ENCODE measurements at regions not wholly inside any gene's neighbourhood (a gene's known extent, or its start where the extent isn't known, plus 50 kb on each side); places are given as distances from the start of the nearest gene placed in this dataset.

- H3K27ac Mint-ChIP-seq: no peak overlapping the region
- no peak overlapping the region for H3K4me3 Mint-ChIP-seq
- peaks cover 14 to 30% of the 10 kb centered on the region in 2 donors for H3K9me3 Mint-ChIP-seq
- H3K4me1 Mint-ChIP-seq (ENCODE audit: low read depth in 2 of 2): no peaks in the 10 kb centered on the region
- no peaks in the 10 kb centered on the region for H3K27me3 Mint-ChIP-seq
- DNase-seq (no peak), ATAC-seq (replicated peaks) (no peak)
- H3K36me3 Mint-ChIP-seq (ENCODE audit: insufficient read depth): no peaks in the 10 kb centered on the region
Observed at GRCh38 chr5:4348919-4349318, 753.3 kb downstream of the IRX1 start.

- ATAC-seq (replicated peaks): no peak
- H3K4me1 Mint-ChIP-seq (ENCODE audit: low read depth in 2 of 2): no peaks in the 10 kb centered on the region
- peaks cover 17 to 24% of the 10 kb centered on the region in 2 donors for H3K9me3 Mint-ChIP-seq
- no peak overlapping the region for H3K4me3 Mint-ChIP-seq
- H3K36me3 Mint-ChIP-seq (ENCODE audit: insufficient read depth): peaks cover 4% of the 10 kb centered on the region
- no peak overlapping the region for H3K27ac Mint-ChIP-seq
- H3K27me3 Mint-ChIP-seq: no peaks in the 10 kb centered on the region
- DNase-seq: no peak
Observed at GRCh38 chr5:4356201-4356600, 760.6 kb downstream of the IRX1 start.

- no peak overlapping the region for H3K27ac Mint-ChIP-seq
- no peak for ATAC-seq (replicated peaks)
- peaks cover 17 to 24% of the 10 kb centered on the region in 2 donors for H3K9me3 Mint-ChIP-seq
- H3K36me3 Mint-ChIP-seq (ENCODE audit: insufficient read depth): peaks cover 4% of the 10 kb centered on the region
- no peak for DNase-seq
- H3K4me1 Mint-ChIP-seq (ENCODE audit: low read depth in 2 of 2): no peaks in the 10 kb centered on the region
- no peak overlapping the region for H3K4me3 Mint-ChIP-seq
- no peaks in the 10 kb centered on the region for H3K27me3 Mint-ChIP-seq
Observed at GRCh38 chr5:4359847-4360246, 764.2 kb downstream of the IRX1 start.

DNA sequence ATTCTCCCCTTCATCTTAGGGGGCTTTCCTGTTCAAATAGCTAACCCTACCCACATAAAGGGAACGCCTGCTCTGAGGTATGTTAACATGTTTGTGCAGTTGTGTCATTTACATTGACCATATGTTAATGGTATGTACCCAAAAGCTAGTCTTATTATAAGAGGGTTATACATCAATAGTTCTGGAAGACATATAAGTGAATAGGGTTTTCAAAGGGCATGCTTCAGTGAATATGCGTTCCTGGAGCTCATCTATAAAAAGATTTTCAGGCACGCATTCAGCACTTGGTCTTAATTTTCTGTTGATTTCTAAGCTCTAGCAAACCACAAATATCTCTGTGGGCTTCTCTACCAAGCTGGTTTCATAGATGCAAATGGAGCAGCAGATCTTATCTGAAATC is 766.1 kb downstream of the IRX1 start:
- Mint-ChIP-seq H3K27ac (no peak overlapping the region), H3K36me3 (ENCODE audit: insufficient read depth) (peaks cover 4% of the 10 kb centered on the region), H3K4me3 (no peak overlapping the region), H3K27me3 (no peaks in the 10 kb centered on the region), H3K9me3 (peaks cover 10 to 24% of the 10 kb centered on the region in 2 donors), H3K4me1 (ENCODE audit: low read depth in 2 of 2) (no peaks in the 10 kb centered on the region)
- DNase-seq (no peak), ATAC-seq (replicated peaks) (no peak)

- ATAC-seq (replicated peaks) (no peak), DNase-seq (no peak)
- peaks cover 4% of the 10 kb centered on the region for H3K36me3 Mint-ChIP-seq (ENCODE audit: insufficient read depth)
- H3K27me3 Mint-ChIP-seq: no peaks in the 10 kb centered on the region
- H3K27ac Mint-ChIP-seq: no peak overlapping the region
- peaks cover 10 to 30% of the 10 kb centered on the region in 2 donors for H3K9me3 Mint-ChIP-seq
- no peak overlapping the region for H3K4me3 Mint-ChIP-seq
- no peaks in the 10 kb centered on the region for H3K4me1 Mint-ChIP-seq (ENCODE audit: low read depth in 2 of 2)
Observed at GRCh38 chr5:4362411-4362810, 766.8 kb downstream of the IRX1 start.

GRCh38 chr5:4363045-4363444 is 767.4 kb downstream of the IRX1 start:
- H3K4me1 Mint-ChIP-seq (ENCODE audit: low read depth in 2 of 2): no peaks in the 10 kb centered on the region
- no peak overlapping the region for H3K4me3 Mint-ChIP-seq
- H3K27me3 Mint-ChIP-seq: no peaks in the 10 kb centered on the region
- DNase-seq (no peak), ATAC-seq (replicated peaks) (no peak)
- peaks cover 10 to 30% of the 10 kb centered on the region in 2 donors for H3K9me3 Mint-ChIP-seq
- H3K36me3 Mint-ChIP-seq (ENCODE audit: insufficient read depth): peaks cover 4% of the 10 kb centered on the region
- H3K27ac Mint-ChIP-seq: no peak overlapping the region

DNA sequence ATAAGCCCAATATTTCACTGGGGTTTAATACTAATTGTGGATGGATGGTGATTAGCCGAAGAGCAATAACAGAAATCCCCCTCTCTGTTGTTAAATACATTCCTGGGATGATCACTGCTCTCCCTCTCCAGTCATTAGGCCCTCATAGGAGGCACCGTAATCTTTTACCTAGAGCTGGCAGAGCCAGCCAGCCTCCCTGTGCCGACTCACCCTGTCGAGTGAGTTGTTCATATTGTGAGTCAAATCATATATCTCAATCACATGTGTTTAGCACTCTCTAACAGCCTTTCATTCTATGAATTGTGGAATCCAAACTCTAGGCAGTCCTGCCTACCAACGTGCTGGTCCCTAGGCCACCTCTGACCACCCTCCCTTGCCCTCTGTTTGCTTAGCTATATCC is 771.0 kb downstream of the IRX1 start:
- H3K27ac Mint-ChIP-seq: no peak overlapping the region
- ATAC-seq (replicated peaks) (no peak), DNase-seq (no peak)
- H3K4me1 Mint-ChIP-seq (ENCODE audit: low read depth in 2 of 2): no peaks in the 10 kb centered on the region
- H3K9me3 Mint-ChIP-seq: peaks cover 5 to 14% of the 10 kb centered on the region in 2 donors
- no peaks in the 10 kb centered on the region for H3K27me3 Mint-ChIP-seq
- H3K36me3 Mint-ChIP-seq (ENCODE audit: insufficient read depth): no peaks in the 10 kb centered on the region
- no peak overlapping the region for H3K4me3 Mint-ChIP-seq

- ATAC-seq (replicated peaks): no peak
- Mint-ChIP-seq H3K9me3 (peaks cover 9 to 20% of the 10 kb centered on the region in 2 donors), H3K27ac (no peak overlapping the region), H3K27me3 (no peaks in the 10 kb centered on the region), H3K36me3 (ENCODE audit: insufficient read depth) (no peaks in the 10 kb centered on the region), H3K4me3 (no peak overlapping the region), H3K4me1 (ENCODE audit: low read depth in 2 of 2) (no peaks in the 10 kb centered on the region)
- DNase-seq: no peak
Observed at GRCh38 chr5:4370218-4370617, 769.9 kb upstream of the ADAMTS16 start.

DNA sequence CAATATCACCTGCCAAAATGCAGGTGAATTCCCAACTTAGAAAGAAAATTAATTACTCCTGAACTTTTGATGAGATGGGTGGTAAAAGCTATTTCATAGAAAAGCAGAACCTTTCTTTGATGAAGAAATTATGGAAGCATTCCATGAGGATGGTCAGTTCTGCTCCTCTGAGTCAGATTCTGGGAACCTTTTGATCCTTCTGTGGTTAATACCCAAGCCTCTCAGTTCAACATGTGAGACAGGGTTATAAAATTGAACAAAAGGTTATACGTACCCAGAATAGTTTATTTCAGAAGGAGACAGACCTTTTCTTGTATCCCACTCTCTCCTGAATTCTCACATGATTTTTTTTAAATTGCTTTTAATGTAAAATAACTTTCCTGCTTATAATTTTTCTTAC is 767.6 kb upstream of the ADAMTS16 start:
- no peak for DNase-seq
- Mint-ChIP-seq H3K36me3 (ENCODE audit: insufficient read depth) (no peaks in the 10 kb centered on the region), H3K27me3 (no peaks in the 10 kb centered on the region), H3K27ac (no peak overlapping the region), H3K4me1 (ENCODE audit: low read depth in 2 of 2) (no peaks in the 10 kb centered on the region), H3K9me3 (peaks cover 9 to 15% of the 10 kb centered on the region in 2 donors), H3K4me3 (no peak overlapping the region)
- no peak for ATAC-seq (replicated peaks)

DNA sequence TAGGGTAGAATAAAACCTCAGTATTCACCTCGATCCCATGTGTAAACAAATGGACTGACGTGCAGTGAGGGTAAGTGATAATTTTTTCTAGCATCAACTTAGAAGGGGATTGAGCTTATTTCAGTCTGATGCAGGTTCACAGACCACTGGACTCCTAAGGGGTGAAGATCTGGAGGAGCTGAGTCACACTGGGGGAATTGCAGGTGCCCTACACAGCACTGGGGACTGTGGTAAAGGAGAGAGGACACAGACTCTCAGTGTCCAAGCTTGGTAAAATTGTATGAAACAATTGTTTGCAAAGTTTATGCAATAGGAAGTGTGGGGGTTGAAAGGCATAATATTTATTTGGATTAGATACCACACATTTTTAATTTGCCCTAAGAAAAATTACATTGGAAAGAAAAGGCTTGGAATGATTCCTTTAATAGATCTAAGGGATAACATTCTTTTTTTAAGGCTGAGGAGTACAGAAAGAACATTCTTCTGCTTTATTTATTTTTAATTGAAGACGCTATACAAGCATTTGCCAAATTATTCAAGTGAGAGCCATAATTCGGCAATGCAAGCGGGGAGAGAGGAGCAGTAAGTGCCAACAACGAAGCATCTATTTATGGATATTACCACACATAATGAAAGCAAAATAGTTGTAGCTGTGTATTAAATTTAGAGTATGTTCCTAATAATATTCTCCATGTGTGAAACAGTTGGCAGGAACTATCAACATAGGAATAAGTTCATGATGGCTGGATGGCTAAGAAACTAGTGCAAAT is 766.9 kb upstream of the ADAMTS16 start:
- H3K36me3 Mint-ChIP-seq (ENCODE audit: insufficient read depth): no peaks in the 10 kb centered on the region
- H3K27ac Mint-ChIP-seq: no peak overlapping the region
- ATAC-seq (replicated peaks) (no peak), DNase-seq (no peak)
- peaks cover 9 to 15% of the 10 kb centered on the region in 2 donors for H3K9me3 Mint-ChIP-seq
- H3K27me3 Mint-ChIP-seq: no peaks in the 10 kb centered on the region
- no peak overlapping the region for H3K4me3 Mint-ChIP-seq
- H3K4me1 Mint-ChIP-seq (ENCODE audit: low read depth in 2 of 2): no peaks in the 10 kb centered on the region

GRCh38 chr5:4374866-4375265 is 765.3 kb upstream of the ADAMTS16 start:
- peaks cover 10 to 15% of the 10 kb centered on the region in 2 donors for H3K9me3 Mint-ChIP-seq
- H3K27me3 Mint-ChIP-seq: no peaks in the 10 kb centered on the region
- no peaks in the 10 kb centered on the region for H3K4me1 Mint-ChIP-seq (ENCODE audit: low read depth in 2 of 2)
- DNase-seq (no peak), ATAC-seq (replicated peaks) (no peak)
- no peak overlapping the region for H3K4me3 Mint-ChIP-seq
- no peak overlapping the region for H3K27ac Mint-ChIP-seq
- H3K36me3 Mint-ChIP-seq (ENCODE audit: insufficient read depth): no peaks in the 10 kb centered on the region

DNA sequence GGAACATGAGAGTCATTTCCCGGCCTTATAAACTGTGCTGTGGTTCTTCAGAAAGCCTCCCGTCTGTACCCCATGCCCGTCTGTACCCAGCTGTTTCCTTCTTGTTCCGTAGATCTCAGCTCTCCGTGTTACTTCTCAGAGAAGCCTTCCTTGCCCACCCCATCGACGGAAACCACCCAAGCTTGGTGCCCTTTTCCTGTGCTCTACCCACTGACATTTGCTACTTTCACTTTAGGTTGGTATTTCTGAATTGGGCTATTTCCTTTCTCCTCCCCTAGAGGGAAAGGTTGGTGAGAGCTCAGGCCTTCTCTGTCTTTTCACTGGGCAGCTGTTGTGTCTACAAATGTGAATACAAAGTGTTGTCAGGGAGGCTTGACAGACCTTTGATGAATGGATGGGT is 764.5 kb upstream of the ADAMTS16 start:
- H3K36me3 Mint-ChIP-seq (ENCODE audit: insufficient read depth): no peaks in the 10 kb centered on the region
- no peak for DNase-seq
- ATAC-seq (replicated peaks): no peak
- H3K27ac Mint-ChIP-seq: no peak overlapping the region
- peaks cover 8 to 15% of the 10 kb centered on the region in 2 donors for H3K9me3 Mint-ChIP-seq
- H3K4me3 Mint-ChIP-seq: no peak overlapping the region
- H3K4me1 Mint-ChIP-seq (ENCODE audit: low read depth in 2 of 2): no peaks in the 10 kb centered on the region
- H3K27me3 Mint-ChIP-seq: no peaks in the 10 kb centered on the region

- DNase-seq: no peak
- ATAC-seq (replicated peaks): no peak
- Mint-ChIP-seq H3K4me3 (no peak overlapping the region), H3K9me3 (peaks cover 0 to 8% of the 10 kb centered on the region in 2 donors), H3K4me1 (ENCODE audit: low read depth in 2 of 2) (no peaks in the 10 kb centered on the region), H3K27me3 (no peaks in the 10 kb centered on the region), H3K27ac (no peak overlapping the region), H3K36me3 (ENCODE audit: insufficient read depth) (no peaks in the 10 kb centered on the region)
Observed at GRCh38 chr5:4383102-4383501, 757.0 kb upstream of the ADAMTS16 start.

GRCh38 chr5:4383518-4384198 is 756.5 kb upstream of the ADAMTS16 start:
- Mint-ChIP-seq H3K4me3 (no peak overlapping the region), H3K27ac (no peak overlapping the region), H3K27me3 (no peaks in the 10 kb centered on the region), H3K4me1 (ENCODE audit: low read depth in 2 of 2) (no peaks in the 10 kb centered on the region), H3K9me3 (peaks cover 0 to 8% of the 10 kb centered on the region in 2 donors), H3K36me3 (ENCODE audit: insufficient read depth) (no peaks in the 10 kb centered on the region)
- no peak for ATAC-seq (replicated peaks)
- DNase-seq: no peak

Measured in effector memory CD8-positive, alpha-beta T cell (primary cell).